CD4-positive, alpha-beta memory T cell (primary cell): ENCODE measurements at regions not wholly inside any gene's neighbourhood (a gene's known extent, or its start where the extent isn't known, plus 50 kb on each side); places are given as distances from the start of the nearest gene placed in this dataset.
"Not testable (repeated sequence)": the region's sequence is repeated elsewhere in the genome, so short reads cannot be mapped to it uniquely, and the experiment has no call there.

Experiments
- CTCF ChIA-PET: fragments of 350-600 bp; sonication (Branson Sonifier 250); formaldehyde crosslinking; loops from one replicate; lab custom pipeline; 2021; ENCODE audit warnings: inconsistent platforms; ENCODE audit not compliant: partially characterized antibody; lab: Charles Lee
- POLR2A ChIA-PET: fragments of 350-600 bp; sonication (Branson Sonifier 250); formaldehyde crosslinking; loops from one replicate; lab custom pipeline; 2021; ENCODE audit not compliant: partially characterized antibody; lab: Charles Lee
- DNase-seq, 5 donors: peaks; one replicate each; pipeline versions ENCODE4 v3.0.0 to v3.0.0-alpha.2; 2020 to 2022; ENCODE audit warnings: mixed read lengths in 1 of 5
- H3K27ac ChIP-seq: one replicate; pipeline ENCODE4 v1.7.0; 2013; ENCODE audit warnings: low read depth, low read length
- H3K27me3 ChIP-seq: 2 replicates; pipeline ENCODE4 v1.7.0; 2013; ENCODE audit warnings: mild to moderate bottlenecking, low read length, moderate library complexity; ENCODE audit not compliant: insufficient read depth
- H3K36me3 ChIP-seq: 2 replicates; pipeline ENCODE4 v1.7.0; 2013; ENCODE audit warnings: mild to moderate bottlenecking, low read length, moderate library complexity; ENCODE audit not compliant: insufficient read depth
- H3K4me1 ChIP-seq: 2 replicates; pipeline ENCODE4 v1.7.0; 2013; ENCODE audit warnings: mild to moderate bottlenecking, low read length, moderate library complexity; ENCODE audit not compliant: insufficient read depth
- H3K4me3 ChIP-seq, 2 donors: one replicate each; pipeline ENCODE4 v1.7.0; 2013; ENCODE audit warnings: low read length in 2 of 2, mild to moderate bottlenecking in 1 of 2
- H3K9me3 ChIP-seq, 2 donors: one replicate each; pipeline ENCODE4 v1.7.0; 2013; ENCODE audit warnings: low read length in 2 of 2, control low read depth in 1 of 2; ENCODE audit not compliant: control insufficient read depth in 1 of 2
- H3K27ac Mint-ChIP-seq, 7 donors: one replicate each; pipeline ENCODE4 v1.8.0; 2020 to 2021; ENCODE audit warnings: mixed read lengths in 7 of 7, mild to moderate bottlenecking in 6 of 7, inconsistent platforms in 3 of 7, moderate library complexity in 3 of 7
- H3K27me3 Mint-ChIP-seq, 2 donors: one replicate each; pipeline ENCODE4 v1.8.0; 2020 to 2021; ENCODE audit warnings: mixed read lengths in 2 of 2
- H3K36me3 Mint-ChIP-seq, 2 donors: one replicate each; pipeline ENCODE4 v1.8.0; 2020 to 2021; ENCODE audit warnings: mixed read lengths in 2 of 2, inconsistent platforms in 1 of 2, mild to moderate bottlenecking in 1 of 2
- H3K4me1 Mint-ChIP-seq, 4 donors: one replicate each; pipeline ENCODE4 v1.8.0; 2020 to 2021; ENCODE audit warnings: mixed read lengths in 4 of 4, mild to moderate bottlenecking in 1 of 4
- H3K4me3 Mint-ChIP-seq, 8 donors: one replicate each; pipeline ENCODE4 v1.8.0; 2020 to 2021; ENCODE audit warnings: mixed read lengths in 8 of 8, mild to moderate bottlenecking in 7 of 8, moderate library complexity in 6 of 8, inconsistent platforms in 3 of 8
- H3K9me3 Mint-ChIP-seq, 8 donors: one replicate each; pipeline ENCODE4 v1.8.0; 2020 to 2021; ENCODE audit warnings: mixed read lengths in 8 of 8, mild to moderate bottlenecking in 5 of 8, inconsistent platforms in 3 of 8, moderate library complexity in 1 of 8
- intact Hi-C: fragments of 100-400 bp; cut with micrococcal nuclease; formaldehyde crosslinking; loops from one replicate; pipeline ENCODE4 v1.15.1; 2023

DNA sequence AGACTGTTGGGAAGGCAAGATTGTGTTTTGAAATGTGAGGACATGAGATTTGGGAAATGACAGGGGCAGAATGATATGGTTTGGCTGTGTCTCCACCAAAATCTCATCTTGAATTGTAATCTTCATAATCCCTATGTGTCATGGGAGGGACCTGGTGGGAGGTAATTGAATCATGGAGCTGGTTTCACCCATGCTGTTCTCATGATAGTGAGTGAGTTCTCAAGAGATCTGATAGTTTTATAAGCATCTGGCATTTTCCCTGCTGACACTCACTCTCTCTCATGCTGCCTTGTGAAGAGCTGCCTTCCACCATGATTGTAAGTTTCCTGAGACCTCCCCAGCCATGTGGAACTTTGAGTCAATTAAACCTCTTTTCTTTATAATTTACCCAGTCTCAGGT is 406.2 kb downstream of the KIF20B start:
- intact Hi-C loops, H3K36me3 Mint-ChIP-seq, H3K4me3 ChIP-seq, CTCF ChIA-PET, H3K4me3 Mint-ChIP-seq, H3K27me3 ChIP-seq, H3K9me3 ChIP-seq, H3K27me3 Mint-ChIP-seq, H3K9me3 Mint-ChIP-seq, H3K4me1 Mint-ChIP-seq, H3K36me3 ChIP-seq, H3K27ac Mint-ChIP-seq, DNase-seq, H3K27ac ChIP-seq, H3K4me1 ChIP-seq, POLR2A ChIA-PET: not testable (repeated sequence)

DNA sequence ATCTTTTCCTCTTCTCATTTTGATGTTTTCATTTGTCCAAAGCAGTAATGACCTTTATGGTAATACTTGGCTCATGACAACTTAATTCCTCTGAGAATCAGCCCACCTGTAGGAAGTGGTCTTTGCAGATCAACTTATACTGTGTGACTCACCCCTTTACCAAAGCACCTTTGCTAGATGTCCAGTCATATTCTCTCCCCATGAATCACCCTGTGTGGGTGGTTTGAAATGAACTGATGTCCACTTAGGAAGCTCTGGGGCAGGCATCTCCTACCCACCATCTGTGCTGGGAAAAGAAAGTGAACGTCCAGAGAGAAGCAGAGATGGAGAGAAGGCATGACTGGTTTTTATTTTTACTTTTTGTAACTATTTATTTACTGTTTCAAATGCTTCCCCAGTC is 410.3 kb downstream of the KIF20B start:
- Mint-ChIP-seq H3K4me3 (no peak overlapping the region), H3K27me3 (peaks cover 0 to 1% of the 10 kb centered on the region in 2 donors), H3K9me3 (peaks cover 0 to 2% (median under 1%) of the 10 kb centered on the region in 8 donors), H3K4me1 (no peaks in the 10 kb centered on the region), H3K36me3 (no peaks in the 10 kb centered on the region), H3K27ac (no peak overlapping the region)
- no peaks in the 10 kb centered on the region for H3K9me3 ChIP-seq
- intact Hi-C loops, result no loop called here
- H3K4me3 ChIP-seq, result no peak overlapping the region
- H3K4me1 ChIP-seq, result no peaks in the 10 kb centered on the region
- no peaks in the 10 kb centered on the region for H3K36me3 ChIP-seq
- H3K27ac ChIP-seq, result no peak overlapping the region
- no peak for DNase-seq
- no peaks in the 10 kb centered on the region for H3K27me3 ChIP-seq
- ChIA-PET POLR2A (no interaction called here), CTCF (no interaction called here)

DNA sequence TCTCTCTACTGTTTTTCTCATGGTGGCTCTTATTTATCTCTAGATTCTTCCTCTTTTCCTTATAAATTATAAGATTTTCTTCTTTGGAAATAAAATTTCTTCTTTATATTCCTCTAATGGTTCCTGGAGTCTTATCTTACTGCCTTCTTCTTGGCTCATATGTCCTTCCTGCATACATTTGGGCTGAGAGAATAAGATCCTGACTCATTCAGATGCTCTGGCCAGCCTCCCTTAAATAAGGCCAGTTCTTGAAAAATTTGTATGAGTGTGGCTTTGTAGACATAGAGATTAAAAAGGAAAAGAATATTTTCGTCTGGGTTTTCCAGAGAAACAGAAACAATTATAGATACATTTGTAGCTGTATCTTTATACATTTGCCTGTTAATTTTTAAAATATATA is 411.3 kb downstream of the KIF20B start:
- no peaks in the 10 kb centered on the region for H3K4me1 ChIP-seq
- no peaks in the 10 kb centered on the region for H3K36me3 Mint-ChIP-seq
- intact Hi-C loops, result no loop called here
- no peak overlapping the region for H3K4me3 ChIP-seq
- ChIA-PET POLR2A (no interaction called here), CTCF (no interaction called here)
- no peak overlapping the region for H3K27ac ChIP-seq
- H3K27ac Mint-ChIP-seq, result no peak overlapping the region
- H3K9me3 Mint-ChIP-seq, result peaks cover 0 to 3% (median 2%) of the 10 kb centered on the region in 8 donors
- H3K27me3 ChIP-seq, result no peaks in the 10 kb centered on the region
- H3K4me1 Mint-ChIP-seq, result no peaks in the 10 kb centered on the region
- no peak for DNase-seq
- H3K4me3 Mint-ChIP-seq, result no peak overlapping the region
- no peaks in the 10 kb centered on the region for H3K36me3 ChIP-seq
- H3K27me3 Mint-ChIP-seq, result peaks cover 0 to 4% of the 10 kb centered on the region in 2 donors
- no peaks in the 10 kb centered on the region for H3K9me3 ChIP-seq

DNA sequence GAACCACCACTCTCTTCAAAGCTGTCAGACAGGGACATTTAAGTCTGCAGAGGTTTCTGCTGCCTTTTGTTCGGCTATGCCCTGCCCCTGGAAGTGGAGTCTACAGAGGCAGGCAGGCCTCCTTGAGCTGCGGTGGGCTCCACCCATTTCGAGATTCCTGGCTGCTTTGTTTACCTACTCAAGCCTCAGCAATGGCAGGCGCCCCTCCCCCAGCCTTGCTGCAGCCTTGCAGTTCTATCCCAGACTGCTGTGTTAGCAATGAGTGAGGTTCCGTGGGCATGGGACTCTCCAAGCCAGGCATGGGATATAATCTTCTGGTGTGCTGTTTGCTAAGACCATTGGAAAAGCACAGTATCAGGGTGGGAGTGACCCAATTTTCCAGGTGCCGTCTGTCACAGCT is 417.2 kb downstream of the KIF20B start:
- H3K36me3 ChIP-seq, CTCF ChIA-PET, H3K27me3 Mint-ChIP-seq, H3K4me3 Mint-ChIP-seq, H3K9me3 ChIP-seq, H3K27ac Mint-ChIP-seq, DNase-seq, intact Hi-C loops, H3K4me3 ChIP-seq, H3K27ac ChIP-seq, H3K4me1 ChIP-seq, H3K9me3 Mint-ChIP-seq, POLR2A ChIA-PET, H3K4me1 Mint-ChIP-seq, H3K27me3 ChIP-seq, H3K36me3 Mint-ChIP-seq: not testable (repeated sequence)

DNA sequence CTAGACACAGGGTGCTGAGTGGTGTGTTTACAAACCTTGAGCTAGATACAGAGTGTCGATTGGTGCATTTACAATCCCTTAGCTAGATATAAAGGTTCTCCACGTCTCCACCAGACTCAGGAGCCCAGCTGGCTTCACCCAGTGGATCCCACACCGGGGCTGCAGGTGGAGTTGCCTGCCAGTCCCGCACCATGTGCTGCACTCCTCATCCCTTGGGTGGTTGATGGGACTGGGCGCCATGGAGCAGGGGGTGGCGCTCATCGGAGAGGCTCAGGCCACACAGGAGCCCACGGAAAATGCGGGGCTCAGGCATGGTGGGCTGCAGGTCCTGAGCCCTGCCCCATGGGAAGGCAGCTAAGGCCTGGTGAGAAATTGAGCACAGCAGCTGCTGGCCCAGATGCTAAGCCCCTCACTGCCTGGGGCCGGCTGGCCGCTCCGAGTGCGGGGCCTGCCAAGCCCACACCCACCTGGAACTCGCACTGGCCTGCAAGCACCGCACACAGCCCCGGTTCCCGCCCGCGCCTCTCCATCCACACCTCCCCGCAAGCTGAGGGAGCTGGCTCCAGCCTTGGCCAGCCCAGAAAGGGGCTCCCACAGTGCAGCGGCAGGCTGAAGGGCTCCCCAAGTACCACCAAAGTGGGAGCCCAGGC is 418.4 kb downstream of the KIF20B start:
- H3K36me3 Mint-ChIP-seq, POLR2A ChIA-PET, H3K4me1 Mint-ChIP-seq, H3K27ac Mint-ChIP-seq, H3K36me3 ChIP-seq, intact Hi-C loops, H3K9me3 ChIP-seq, DNase-seq, CTCF ChIA-PET, H3K27me3 Mint-ChIP-seq, H3K27ac ChIP-seq, H3K4me3 ChIP-seq, H3K4me3 Mint-ChIP-seq, H3K4me1 ChIP-seq, H3K27me3 ChIP-seq, H3K9me3 Mint-ChIP-seq: not testable (repeated sequence)

DNA sequence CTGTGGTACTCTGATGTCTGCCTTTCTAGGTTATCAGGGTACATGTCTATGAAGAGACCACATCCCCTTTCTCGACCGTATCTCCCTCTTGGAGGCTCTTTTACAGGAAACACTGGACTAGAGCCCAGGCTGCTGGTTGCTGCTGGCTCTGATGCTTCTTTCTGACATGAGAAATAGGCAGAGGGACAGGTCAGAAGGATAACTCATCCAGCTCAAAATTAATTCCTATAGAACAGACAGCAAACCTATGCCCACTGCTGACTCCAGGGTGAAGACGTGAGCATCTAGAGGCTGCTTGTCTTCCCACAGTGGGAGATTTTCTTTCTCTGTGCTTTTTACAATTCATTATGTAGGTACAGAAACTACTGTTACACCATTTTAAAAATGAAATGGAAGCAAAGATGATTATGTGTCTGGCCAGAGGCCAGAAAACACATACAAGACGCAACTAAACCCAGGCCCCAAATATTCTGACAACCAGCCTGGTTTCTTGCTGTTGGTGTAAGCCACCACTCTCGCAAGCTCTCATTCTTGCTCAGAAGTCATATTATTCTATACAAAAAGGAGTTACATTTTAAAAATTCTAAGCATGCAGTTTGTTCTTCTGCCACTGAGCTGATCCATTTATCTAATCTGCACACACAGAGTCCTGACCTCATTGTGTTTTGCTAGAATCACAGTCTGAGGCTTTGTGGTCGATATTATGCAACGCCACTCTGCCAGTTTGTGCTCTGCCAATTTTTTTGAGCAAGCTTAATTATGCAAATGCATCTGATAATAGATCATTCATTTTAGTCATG is 424.3 kb downstream of the KIF20B start:
- Mint-ChIP-seq H3K9me3 (peaks cover 0 to 3% (median 0%) of the 10 kb centered on the region in 8 donors), H3K4me3 (no peak overlapping the region), H3K27me3 (no peaks in the 10 kb centered on the region), H3K4me1 (no peaks in the 10 kb centered on the region), H3K27ac (no peak overlapping the region), H3K36me3 (no peaks in the 10 kb centered on the region)
- ChIA-PET POLR2A (no interaction called here), CTCF (no interaction called here)
- H3K4me3 ChIP-seq, result no peak overlapping the region
- intact Hi-C loops, result no loop called here
- DNase-seq, result no peak
- H3K27me3 ChIP-seq, result peaks cover 3% of the 10 kb centered on the region
- H3K9me3 ChIP-seq, result no peaks in the 10 kb centered on the region
- no peaks in the 10 kb centered on the region for H3K36me3 ChIP-seq
- no peak overlapping the region for H3K27ac ChIP-seq
- H3K4me1 ChIP-seq, result no peaks in the 10 kb centered on the region

DNA sequence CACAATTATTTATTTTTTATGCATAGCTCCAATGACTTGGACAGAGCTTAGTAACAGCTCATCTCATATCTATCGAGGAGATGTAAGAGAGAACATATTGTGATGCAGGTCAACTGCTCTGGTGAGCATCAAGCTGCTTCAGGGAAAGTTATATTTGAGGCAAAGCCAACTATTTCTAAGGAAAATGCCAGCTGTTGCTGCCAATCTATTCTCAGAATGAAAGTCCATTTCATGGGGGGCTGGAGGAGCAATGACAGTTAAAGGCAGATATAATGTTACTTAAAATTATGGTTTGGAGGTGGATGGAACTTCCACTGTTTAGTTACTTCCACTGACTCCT is 424.8 kb downstream of the KIF20B start:
- H3K27ac ChIP-seq, result no peak overlapping the region
- no peaks in the 10 kb centered on the region for H3K4me1 ChIP-seq
- H3K9me3 ChIP-seq, result no peaks in the 10 kb centered on the region
- DNase-seq, result no peak
- Mint-ChIP-seq H3K36me3 (no peaks in the 10 kb centered on the region), H3K4me3 (no peak overlapping the region), H3K27me3 (no peaks in the 10 kb centered on the region), H3K9me3 (peaks cover 0 to 3% (median 0%) of the 10 kb centered on the region in 8 donors), H3K4me1 (no peaks in the 10 kb centered on the region), H3K27ac (no peak overlapping the region)
- ChIA-PET POLR2A (no interaction called here), CTCF (no interaction called here)
- peaks cover 3% of the 10 kb centered on the region for H3K27me3 ChIP-seq
- H3K4me3 ChIP-seq, result no peak overlapping the region
- no peaks in the 10 kb centered on the region for H3K36me3 ChIP-seq
- intact Hi-C loops, result no loop called here
